DND-41 (cell line): ENCODE measurements at regions not wholly inside any gene's neighbourhood (a gene's known extent, or its start where the extent isn't known, plus 50 kb on each side); places are given as distances from the start of the nearest gene placed in this dataset.

Experiments
- ATAC-seq: fragments of 200-7000 bp; cut with Tn5 transposase; 3 replicates; pipeline ENCODE4 v1.9.1; 2021; ENCODE audit warnings: low read depth; ENCODE audit not compliant: insufficient read depth
- DNase-seq: peaks from one replicate; pipeline ENCODE4 v3.0.0-alpha.2; 2020
- H2AFZ ChIP-seq: 2 replicates; pipeline ENCODE4 v1.6.0; 2012; ENCODE audit warnings: low read depth, low read length
- H3K27ac ChIP-seq: 2 replicates; pipeline ENCODE4 v1.5.1; 2012; ENCODE audit warnings: low read length, inconsistent platforms
- H3K27me3 ChIP-seq: fragments of 200-600 bp; sonication (generic); 2 replicates; pipeline ENCODE4 v1.6.0; 2012; ENCODE audit warnings: low read length, mild to moderate bottlenecking, inconsistent platforms; ENCODE audit not compliant: insufficient read depth, poor library complexity
- H3K36me3 ChIP-seq: 2 replicates; pipeline ENCODE4 v1.5.1; 2012; ENCODE audit warnings: low read length, inconsistent platforms; ENCODE audit not compliant: insufficient read depth
- H3K4me1 ChIP-seq: 2 replicates; pipeline ENCODE4 v1.5.1; 2012; ENCODE audit warnings: mild to moderate bottlenecking, low read length; ENCODE audit not compliant: insufficient read depth
- H3K4me2 ChIP-seq: 2 replicates; pipeline ENCODE4 v1.6.0; 2012; ENCODE audit warnings: mild to moderate bottlenecking, moderate library complexity, low read length, inconsistent platforms; ENCODE audit not compliant: insufficient read depth
- H3K4me3 ChIP-seq, 2 experiments: fragments of 200-600 bp in 1 of 2; shearing (Covaris generic) in 1 of 2; 2 replicates each; pipeline ENCODE4 v1.5.1; 2012 to 2016; ENCODE audit warnings: inconsistent platforms in 2 of 2, low read length in 2 of 2, mild to moderate bottlenecking in 2 of 2, low read depth in 1 of 2, moderate library complexity in 1 of 2
- H3K79me2 ChIP-seq: 2 replicates; pipeline ENCODE4 v1.6.0; 2012; ENCODE audit warnings: low read length, inconsistent platforms; ENCODE audit not compliant: insufficient read depth
- H3K9ac ChIP-seq: 2 replicates; pipeline ENCODE4 v1.6.0; 2012; ENCODE audit warnings: low read depth, mild to moderate bottlenecking, inconsistent platforms, low read length, moderate library complexity
- H3K9me3 ChIP-seq: 2 replicates; pipeline ENCODE4 v1.5.1; 2012; ENCODE audit warnings: low read length, moderate library complexity, mild to moderate bottlenecking, inconsistent platforms; ENCODE audit not compliant: insufficient read depth, severe bottlenecking
- H4K20me1 ChIP-seq: 2 replicates; pipeline ENCODE4 v1.6.0; 2012; ENCODE audit warnings: low read length; ENCODE audit not compliant: insufficient read depth
- EZH2 ChIP-seq: IDR thresholded peaks from 3 replicates; pipeline ENCODE4 v1.6.1; 2012; ENCODE audit warnings: borderline replicate concordance, low read depth, mild to moderate bottlenecking, moderate library complexity, low read length, inconsistent platforms; ENCODE audit not compliant: severe bottlenecking
- TF ChIP-seq, protein P1 (sequence below): IDR thresholded peaks from 2 replicates; pipeline ENCODE4 v1.5.1; 2012; ENCODE audit warnings: borderline replicate concordance, low read length, moderate library complexity, mild to moderate bottlenecking; ENCODE audit not compliant: poor library complexity, severe bottlenecking; ENCODE audit errors: extremely low read depth

- peaks cover 7% of the 10 kb centered on the region for H3K27me3 ChIP-seq
- no peak overlapping the region for H3K27ac ChIP-seq
- ATAC-seq (no peak), DNase-seq (no peak)
- H3K36me3 ChIP-seq, result no peaks in the 10 kb centered on the region
- no peaks in the 10 kb centered on the region for H3K79me2 ChIP-seq
- no peaks in the 10 kb centered on the region for H3K9me3 ChIP-seq
- H3K4me1 ChIP-seq, result no peaks in the 10 kb centered on the region
- no peak overlapping the region for H3K4me3 ChIP-seq
- H4K20me1 ChIP-seq, result 0 out of 2 replicates have a peak, but pooled peaks cover 3% of the 10 kb centered on the region
- no peak overlapping the region for H3K4me2 ChIP-seq
- TF ChIP-seq, protein P1, sequence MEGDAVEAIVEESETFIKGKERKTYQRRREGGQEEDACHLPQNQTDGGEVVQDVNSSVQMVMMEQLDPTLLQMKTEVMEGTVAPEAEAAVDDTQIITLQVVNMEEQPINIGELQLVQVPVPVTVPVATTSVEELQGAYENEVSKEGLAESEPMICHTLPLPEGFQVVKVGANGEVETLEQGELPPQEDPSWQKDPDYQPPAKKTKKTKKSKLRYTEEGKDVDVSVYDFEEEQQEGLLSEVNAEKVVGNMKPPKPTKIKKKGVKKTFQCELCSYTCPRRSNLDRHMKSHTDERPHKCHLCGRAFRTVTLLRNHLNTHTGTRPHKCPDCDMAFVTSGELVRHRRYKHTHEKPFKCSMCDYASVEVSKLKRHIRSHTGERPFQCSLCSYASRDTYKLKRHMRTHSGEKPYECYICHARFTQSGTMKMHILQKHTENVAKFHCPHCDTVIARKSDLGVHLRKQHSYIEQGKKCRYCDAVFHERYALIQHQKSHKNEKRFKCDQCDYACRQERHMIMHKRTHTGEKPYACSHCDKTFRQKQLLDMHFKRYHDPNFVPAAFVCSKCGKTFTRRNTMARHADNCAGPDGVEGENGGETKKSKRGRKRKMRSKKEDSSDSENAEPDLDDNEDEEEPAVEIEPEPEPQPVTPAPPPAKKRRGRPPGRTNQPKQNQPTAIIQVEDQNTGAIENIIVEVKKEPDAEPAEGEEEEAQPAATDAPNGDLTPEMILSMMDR, result no peak
- no peak for TF ChIP-seq EZH2
- no peak overlapping the region for H3K9ac ChIP-seq
- no peak overlapping the region for H2AFZ ChIP-seq
Observed at GRCh38 chr19:31963746-31964145, 381.7 kb upstream of the ZNF507 start.

DNA sequence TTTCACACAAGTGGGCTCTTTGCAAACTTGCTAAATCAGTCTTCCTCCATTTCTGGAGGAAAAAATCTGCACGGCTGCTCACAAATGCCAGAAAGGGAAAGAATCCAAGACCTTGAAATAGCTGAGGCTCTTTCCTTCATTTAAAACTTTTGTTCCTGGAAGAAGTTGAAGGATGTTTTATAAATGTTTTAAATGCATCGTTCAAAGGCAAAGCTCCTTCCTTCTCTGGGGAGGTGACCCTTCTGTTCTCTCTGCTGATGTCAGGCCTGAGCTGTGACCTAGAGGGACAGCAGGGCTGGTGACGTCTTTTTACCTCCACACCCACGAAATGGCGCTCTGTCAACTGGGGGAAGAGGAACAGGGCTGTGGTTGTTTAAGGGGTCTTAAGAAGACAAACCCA is 376.4 kb upstream of the ZNF507 start:
- Histone ChIP-seq H2AFZ (no peak overlapping the region), H3K27me3 (peaks cover 7% of the 10 kb centered on the region), H3K27ac (no peak overlapping the region), H3K4me3 (no peak overlapping the region), H3K79me2 (no peaks in the 10 kb centered on the region), H3K9me3 (no peaks in the 10 kb centered on the region), H3K36me3 (no peaks in the 10 kb centered on the region), H3K9ac (no peak overlapping the region), H3K4me2 (no peak overlapping the region), H4K20me1 (no peaks in the 10 kb centered on the region), H3K4me1 (no peaks in the 10 kb centered on the region)
- TF ChIP-seq, protein P1, result no peak
- DNase-seq (no peak), ATAC-seq (no peak)

DNA sequence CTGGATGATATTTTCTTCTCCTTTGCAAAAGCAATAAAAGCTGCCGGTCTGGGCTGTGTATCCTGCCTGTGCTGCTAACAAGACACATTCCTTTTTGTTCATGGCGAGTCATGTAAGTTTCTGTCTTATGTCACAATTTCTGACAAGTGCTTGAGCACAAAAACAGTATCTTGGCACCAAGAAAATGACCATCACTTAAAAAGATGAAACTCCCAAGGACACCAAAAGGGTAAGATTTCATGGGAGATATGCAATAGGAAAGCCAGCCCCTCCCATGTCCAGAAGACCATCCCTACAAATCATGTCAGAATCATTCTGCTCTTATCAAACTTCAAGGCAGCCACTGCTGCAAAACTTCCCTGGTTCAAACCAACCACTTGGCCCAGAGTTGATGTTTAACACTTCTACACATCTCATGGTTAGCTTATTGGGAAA is 375.4 kb upstream of the ZNF507 start:
- ATAC-seq, result no peak
- no peaks in the 10 kb centered on the region for H3K79me2 ChIP-seq
- H3K9me3 ChIP-seq, result no peaks in the 10 kb centered on the region
- no peak overlapping the region for H3K9ac ChIP-seq
- H3K4me2 ChIP-seq, result no peak overlapping the region
- H3K4me1 ChIP-seq, result no peaks in the 10 kb centered on the region
- TF ChIP-seq EZH2, result no peak
- TF ChIP-seq, protein P1, result no peak
- peaks cover 7% of the 10 kb centered on the region for H3K27me3 ChIP-seq
- no peaks in the 10 kb centered on the region for H4K20me1 ChIP-seq
- H2AFZ ChIP-seq, result no peak overlapping the region
- no peak overlapping the region for H3K27ac ChIP-seq
- no peak for DNase-seq
- no peak overlapping the region for H3K4me3 ChIP-seq
- no peaks in the 10 kb centered on the region for H3K36me3 ChIP-seq

GRCh38 chr19:31974290-31974689 is 371.1 kb upstream of the ZNF507 start:
- Histone ChIP-seq H3K4me2 (no peak overlapping the region), H3K27me3 (no peaks in the 10 kb centered on the region), H3K9me3 (no peaks in the 10 kb centered on the region), H3K4me1 (no peaks in the 10 kb centered on the region), H2AFZ (no peak overlapping the region; the same call in 1 of the 2 replicates), H3K4me3 (no peak overlapping the region), H3K36me3 (no peaks in the 10 kb centered on the region), H3K27ac (no peak overlapping the region), H4K20me1 (no peaks in the 10 kb centered on the region), H3K9ac (no peak overlapping the region), H3K79me2 (no peaks in the 10 kb centered on the region)
- no peak for ATAC-seq
- DNase-seq, result no peak
- TF ChIP-seq, protein P1, result no peak
- TF ChIP-seq EZH2, result no peak
